CD14-positive monocyte (primary cell): ENCODE measurements at regions not wholly inside any gene's neighbourhood (a gene's known extent, or its start where the extent isn't known, plus 50 kb on each side); places are given as distances from the start of the nearest gene placed in this dataset.

ENCODE experiments used
- DNase-seq, 3 donors: peaks; one replicate each; pipeline ENCODE4 v3.0.0-alpha.2; 2011 to 2022
- H2AFZ ChIP-seq: 2 replicates; pipeline ENCODE4 v1.6.0; 2012; ENCODE audit warnings: mild to moderate bottlenecking, low read depth, low read length, inconsistent platforms; ENCODE audit not compliant: insufficient read depth, poor library complexity, severe bottlenecking
- H3K27ac ChIP-seq, 2 donors: 1 replicate in 1 of 2; 2 replicates in 1 of 2; pipeline ENCODE4 v1.5.1; 2012 to 2013; ENCODE audit warnings: low read length in 2 of 2, control low read depth in 1 of 2, inconsistent platforms in 1 of 2, low read depth in 1 of 2, mild to moderate bottlenecking in 1 of 2
- H3K27me3 ChIP-seq, 2 donors: one replicate each; pipeline versions ENCODE4 v1.6.0 to v1.6.1; 2011 to 2013; ENCODE audit warnings: low read length in 2 of 2; ENCODE audit not compliant: control insufficient read depth in 2 of 2, insufficient read depth in 2 of 2
- H3K36me3 ChIP-seq, 2 donors: replicated peaks in 1 of 2; 1 replicate in 1 of 2; 2 replicates in 1 of 2; pipeline versions ENCODE4 v1.5.1 to v1.6.1; 2012 to 2013; ENCODE audit warnings: low read length in 2 of 2, control low read depth in 1 of 2, inconsistent platforms in 1 of 2, mild to moderate bottlenecking in 1 of 2; ENCODE audit not compliant: insufficient read depth in 2 of 2, control insufficient read depth in 1 of 2
- H3K4me1 ChIP-seq, 2 donors: 1 replicate in 1 of 2; 2 replicates in 1 of 2; pipeline versions ENCODE4 v1.5.1 to v1.6.1; 2012 to 2013; ENCODE audit warnings: low read length in 2 of 2, control low read depth in 1 of 2, inconsistent platforms in 1 of 2, mild to moderate bottlenecking in 1 of 2, moderate library complexity in 1 of 2; ENCODE audit not compliant: insufficient read depth in 2 of 2, control insufficient read depth in 1 of 2
- H3K4me2 ChIP-seq: replicated peaks from 2 replicates; pipeline ENCODE3; 2012; ENCODE audit warnings: low read length, moderate library complexity, mild to moderate bottlenecking; ENCODE audit not compliant: poor library complexity, severe bottlenecking; ENCODE audit errors: extremely low read depth
- H3K4me3 ChIP-seq, 3 experiments: fragments of 200-600 bp in 1 of 3; sonication (generic) in 1 of 3; replicated peaks in 1 of 3; 1 replicate in 2 of 3; 2 replicates in 1 of 3; pipeline ENCODE4 v1.5.1; 2011 to 2013; ENCODE audit warnings: low read length in 3 of 3, mild to moderate bottlenecking in 3 of 3, control low read depth in 2 of 3, low read depth in 2 of 3, inconsistent platforms in 1 of 3, moderate library complexity in 1 of 3
- H3K79me2 ChIP-seq: 2 replicates; pipeline ENCODE4 v1.6.0; 2012; ENCODE audit warnings: mild to moderate bottlenecking, control low read depth, inconsistent platforms, low read length, moderate library complexity; ENCODE audit not compliant: insufficient read depth
- H3K9ac ChIP-seq: 2 replicates; pipeline ENCODE4 v1.6.0; 2017; ENCODE audit warnings: low read length, mild to moderate bottlenecking; ENCODE audit not compliant: insufficient read depth, poor library complexity, severe bottlenecking
- H3K9me3 ChIP-seq, 2 donors: replicated peaks in 1 of 2; 1 replicate in 1 of 2; 2 replicates in 1 of 2; pipeline versions ENCODE4 v1.5.1 to v1.6.1; 2012 to 2013; ENCODE audit warnings: low read length in 2 of 2, control low read depth in 1 of 2; ENCODE audit not compliant: control insufficient read depth in 1 of 2, insufficient read depth in 1 of 2
- H4K20me1 ChIP-seq: 2 replicates; pipeline ENCODE4 v1.6.0; 2012; ENCODE audit warnings: mild to moderate bottlenecking, low read length, control low read depth, moderate library complexity; ENCODE audit not compliant: insufficient read depth
- H3K27ac Mint-ChIP-seq, 7 donors: one replicate each; pipeline ENCODE4 v1.8.0; 2020; ENCODE audit warnings: mild to moderate bottlenecking in 7 of 7, mixed read lengths in 7 of 7, moderate library complexity in 6 of 7, inconsistent platforms in 2 of 7
- H3K27me3 Mint-ChIP-seq, 3 donors: one replicate each; pipeline ENCODE4 v1.8.0; 2021 to 2022; ENCODE audit warnings: low read depth in 3 of 3, mild to moderate bottlenecking in 3 of 3, mixed read lengths in 3 of 3, moderate library complexity in 3 of 3, inconsistent platforms in 1 of 3
- H3K36me3 Mint-ChIP-seq, 2 donors: one replicate each; pipeline ENCODE4 v1.8.0; 2020; ENCODE audit warnings: mixed read lengths in 2 of 2, inconsistent platforms in 1 of 2, mild to moderate bottlenecking in 1 of 2
- H3K4me1 Mint-ChIP-seq: one replicate; pipeline ENCODE4 v1.8.0; 2020; ENCODE audit warnings: mild to moderate bottlenecking, mixed read lengths
- H3K4me3 Mint-ChIP-seq, 2 donors: one replicate each; pipeline ENCODE4 v1.8.0; 2020; ENCODE audit warnings: mild to moderate bottlenecking in 2 of 2, mixed read lengths in 2 of 2, moderate library complexity in 1 of 2
- H3K9me3 Mint-ChIP-seq, 7 donors: one replicate each; pipeline ENCODE4 v1.8.0; 2020 to 2022; ENCODE audit warnings: mixed read lengths in 7 of 7, mild to moderate bottlenecking in 6 of 7, moderate library complexity in 6 of 7, inconsistent platforms in 2 of 7
- WGBS: methylation state at CpG from one replicate; pipeline ENCODE4 v1.1.5; 2013; ENCODE audit warnings: missing lambda C conversion rate; ENCODE audit not compliant: insufficient coverage; 5-methylcytosine and 5-hydroxymethylcytosine counted together
- intact Hi-C, 2 donors: fragments of 100-400 bp; cut with micrococcal nuclease; formaldehyde crosslinking; loops; one replicate each; pipeline versions ENCODE4 v1.15.0 to v1.15.1; 2023
- TF ChIP-seq, protein P1 (sequence below): fragments of 200-600 bp; IDR thresholded peaks from one replicate; pipeline ENCODE4 v1.8.0; 2022; ENCODE audit warnings: antibody characterized with exemption, mild to moderate bottlenecking

- peaks cover 0 to 2% of the 10 kb centered on the region in 2 donors for H3K9me3 ChIP-seq
- Mint-ChIP-seq H3K27ac (peak overlapping the region in 1 of 7 donors; percentile 79), H3K36me3 (no peaks in the 10 kb centered on the region), H3K4me1 (no peaks in the 10 kb centered on the region), H3K4me3 (no peak overlapping the region), H3K27me3 (no peaks in the 10 kb centered on the region), H3K9me3 (peaks cover 0 to 2% (median 0%) of the 10 kb centered on the region in 7 donors)
- no peak overlapping the region for H3K9ac ChIP-seq
- no peaks in the 10 kb centered on the region for H4K20me1 ChIP-seq
- DNase-seq, result no peak
- no peaks in the 10 kb centered on the region for H3K36me3 ChIP-seq
- H3K27me3 ChIP-seq, result no peaks in the 10 kb centered on the region
- 68% methylated on average over 2 of the region's 3 CpGs for WGBS
- intact Hi-C loops, result no loop called here
- no peaks in the 10 kb centered on the region for H3K4me1 ChIP-seq
- H3K79me2 ChIP-seq, result no peaks in the 10 kb centered on the region
- TF ChIP-seq, protein P1, sequence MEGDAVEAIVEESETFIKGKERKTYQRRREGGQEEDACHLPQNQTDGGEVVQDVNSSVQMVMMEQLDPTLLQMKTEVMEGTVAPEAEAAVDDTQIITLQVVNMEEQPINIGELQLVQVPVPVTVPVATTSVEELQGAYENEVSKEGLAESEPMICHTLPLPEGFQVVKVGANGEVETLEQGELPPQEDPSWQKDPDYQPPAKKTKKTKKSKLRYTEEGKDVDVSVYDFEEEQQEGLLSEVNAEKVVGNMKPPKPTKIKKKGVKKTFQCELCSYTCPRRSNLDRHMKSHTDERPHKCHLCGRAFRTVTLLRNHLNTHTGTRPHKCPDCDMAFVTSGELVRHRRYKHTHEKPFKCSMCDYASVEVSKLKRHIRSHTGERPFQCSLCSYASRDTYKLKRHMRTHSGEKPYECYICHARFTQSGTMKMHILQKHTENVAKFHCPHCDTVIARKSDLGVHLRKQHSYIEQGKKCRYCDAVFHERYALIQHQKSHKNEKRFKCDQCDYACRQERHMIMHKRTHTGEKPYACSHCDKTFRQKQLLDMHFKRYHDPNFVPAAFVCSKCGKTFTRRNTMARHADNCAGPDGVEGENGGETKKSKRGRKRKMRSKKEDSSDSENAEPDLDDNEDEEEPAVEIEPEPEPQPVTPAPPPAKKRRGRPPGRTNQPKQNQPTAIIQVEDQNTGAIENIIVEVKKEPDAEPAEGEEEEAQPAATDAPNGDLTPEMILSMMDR, result no peak
- H3K4me2 ChIP-seq, result no peak overlapping the region
- H2AFZ ChIP-seq, result no peak overlapping the region
- no peak overlapping the region for H3K27ac ChIP-seq
- H3K4me3 ChIP-seq, result no peak overlapping the region
Measured at GRCh38 chr9:28082671-28083070, 509.4 kb upstream of the C9orf72 start.

DNA sequence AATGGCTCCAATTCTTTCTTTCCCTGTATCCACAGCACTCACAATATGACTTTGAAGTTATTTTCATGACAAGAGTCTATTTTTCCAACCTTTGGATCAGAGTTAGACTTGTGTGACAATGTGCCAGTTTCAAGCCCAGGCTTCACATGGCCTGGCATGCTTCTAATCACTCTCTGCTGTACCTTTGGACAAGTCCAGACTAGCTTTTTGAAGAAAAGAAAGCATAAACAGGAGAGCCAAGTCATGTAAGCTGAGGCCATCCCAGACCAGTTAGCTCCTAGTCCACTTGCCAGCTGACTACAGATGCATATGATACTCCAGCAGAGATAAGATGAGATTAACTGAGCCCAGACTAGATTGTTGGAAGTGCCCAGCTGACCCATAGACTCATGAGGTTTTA lies 513.6 kb upstream of the C9orf72 start:
- no peaks in the 10 kb centered on the region for H3K79me2 ChIP-seq
- no peaks in the 10 kb centered on the region for H3K36me3 ChIP-seq
- no peaks in the 10 kb centered on the region for H3K27me3 ChIP-seq
- TF ChIP-seq, protein P1, result no peak
- H3K4me3 Mint-ChIP-seq, result no peak overlapping the region
- H3K4me1 ChIP-seq, result no peaks in the 10 kb centered on the region
- no peak for DNase-seq
- no peaks in the 10 kb centered on the region for H4K20me1 ChIP-seq
- H3K27me3 Mint-ChIP-seq, result no peaks in the 10 kb centered on the region
- H3K27ac ChIP-seq, result no peak overlapping the region
- H3K36me3 Mint-ChIP-seq, result no peaks in the 10 kb centered on the region
- peaks cover 0 to 7% (median 2%) of the 10 kb centered on the region in 7 donors for H3K9me3 Mint-ChIP-seq
- H3K27ac Mint-ChIP-seq, result no peak overlapping the region
- no peak overlapping the region for H2AFZ ChIP-seq
- intact Hi-C loops, result no loop called here
- H3K9ac ChIP-seq, result no peak overlapping the region
- no peaks in the 10 kb centered on the region for H3K4me1 Mint-ChIP-seq
- peaks cover 0 to 2% of the 10 kb centered on the region in 2 donors for H3K9me3 ChIP-seq
- no peak overlapping the region for H3K4me3 ChIP-seq
- no peak overlapping the region for H3K4me2 ChIP-seq
